Chondrocyte (in vitro differentiated cells): ENCODE measurements at regions not wholly inside any gene's neighbourhood (a gene's known extent, or its start where the extent isn't known, plus 50 kb on each side); places are given as distances from the start of the nearest gene placed in this dataset.

Experiments used
- DNase-seq: peaks from one replicate; pipeline ENCODE4 v3.0.0; 2021; ENCODE audit warnings: mixed read lengths, low spot score
- H3K27ac Mint-ChIP-seq: one replicate; pipeline ENCODE4 v1.8.0; 2021; ENCODE audit warnings: mild to moderate bottlenecking, moderate library complexity, mixed read lengths; ENCODE audit not compliant: unreplicated experiment
- H3K27me3 Mint-ChIP-seq: 2 replicates; pipeline ENCODE4 v1.8.0; 2021; ENCODE audit warnings: low read depth, mixed read lengths
- H3K36me3 Mint-ChIP-seq: 2 replicates; pipeline ENCODE4 v1.8.0; 2021; ENCODE audit warnings: low read depth, mixed read lengths
- H3K4me1 Mint-ChIP-seq: 2 replicates; pipeline ENCODE4 v1.8.0; 2021; ENCODE audit warnings: low read depth, mild to moderate bottlenecking, mixed read lengths
- H3K4me3 Mint-ChIP-seq: one replicate; pipeline ENCODE4 v1.8.0; 2021; ENCODE audit warnings: mild to moderate bottlenecking, moderate library complexity, mixed read lengths; ENCODE audit not compliant: unreplicated experiment
- H3K9me3 Mint-ChIP-seq: 2 replicates; pipeline ENCODE4 v1.8.0; 2021; ENCODE audit warnings: low read depth, mixed read lengths
- CTCF ChIP-seq: fragments of 200-600 bp; sonication (generic); IDR thresholded peaks from 2 replicates; pipeline ENCODE4 v1.5.0; 2021; ENCODE audit warnings: antibody characterized with exemption, mild to moderate bottlenecking, moderate library complexity

GRCh38 chr3:63764511-63764910 is 54.6 kb upstream of the C3orf49 start:
- H3K4me3 Mint-ChIP-seq = no peak overlapping the region

DNA sequence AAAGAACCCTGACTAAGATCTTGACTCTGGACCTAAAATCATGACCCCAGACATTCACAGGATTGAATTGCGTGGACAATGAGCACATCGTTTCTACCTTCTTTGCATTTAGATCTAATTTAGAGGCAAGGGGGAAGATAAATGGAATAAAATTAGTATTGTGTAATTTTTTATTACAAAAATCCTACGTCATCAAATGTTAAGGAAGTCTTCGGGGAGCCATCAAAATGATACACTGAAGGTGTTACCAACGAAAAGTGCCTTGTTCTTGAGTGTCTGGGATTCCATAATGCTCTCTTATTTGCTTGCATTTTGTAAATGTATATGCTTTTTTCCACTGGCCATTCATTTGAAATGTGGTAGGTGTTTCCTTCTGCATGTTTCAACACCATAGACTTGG is 52.8 kb upstream of the C3orf49 start:
- no peaks in the 10 kb centered on the region for H3K4me1 Mint-ChIP-seq
- H3K27me3 Mint-ChIP-seq = peaks cover 6% of the 10 kb centered on the region
- no peak for TF ChIP-seq CTCF
- no peaks in the 10 kb centered on the region for H3K36me3 Mint-ChIP-seq
- no peak overlapping the region for H3K27ac Mint-ChIP-seq
- no peak overlapping the region for H3K4me3 Mint-ChIP-seq
- H3K9me3 Mint-ChIP-seq = no peaks in the 10 kb centered on the region
- DNase-seq = no peak

More at GRCh38 chr3:63764511-63764910, 54.6 kb upstream of the C3orf49 start:
- Mint-ChIP-seq H3K36me3 (no peaks in the 10 kb centered on the region), H3K27me3 (peaks cover 6% of the 10 kb centered on the region), H3K9me3 (no peaks in the 10 kb centered on the region), H3K27ac (no peak overlapping the region), H3K4me1 (no peaks in the 10 kb centered on the region)
- no peak for TF ChIP-seq CTCF
- DNase-seq = no peak

- no peak overlapping the region for H3K4me3 Mint-ChIP-seq
- no peaks in the 10 kb centered on the region for H3K9me3 Mint-ChIP-seq
- H3K36me3 Mint-ChIP-seq = no peaks in the 10 kb centered on the region
- no peak for TF ChIP-seq CTCF
- no peaks in the 10 kb centered on the region for H3K4me1 Mint-ChIP-seq
- peaks cover 5% of the 10 kb centered on the region for H3K27me3 Mint-ChIP-seq
- H3K27ac Mint-ChIP-seq = no peak overlapping the region
- DNase-seq = no peak
These were observed 50.7 kb upstream of the C3orf49 start for GRCh38 chr3:63768386-63768785.

GRCh38 chr3:63768888-63769287 is 50.2 kb upstream of the C3orf49 start:
- TF ChIP-seq CTCF = no peak
- DNase-seq = no peak
- Mint-ChIP-seq H3K4me1 (no peaks in the 10 kb centered on the region), H3K27me3 (peaks cover 5% of the 10 kb centered on the region), H3K9me3 (no peaks in the 10 kb centered on the region), H3K27ac (no peak overlapping the region), H3K4me3 (no peak overlapping the region), H3K36me3 (no peaks in the 10 kb centered on the region)
